CD4-positive, alpha-beta T cell treated with Interleukin-12 subunit alpha and Interleukin-12 subunit beta, for 1 hour (primary cell): ENCODE measurements at regions not wholly inside any gene's neighbourhood (a gene's known extent, or its start where the extent isn't known, plus 50 kb on each side); places are given as distances from the start of the nearest gene placed in this dataset.

ENCODE experiments used
- DNase-seq: peaks from one replicate; pipeline ENCODE4 v3.0.0-alpha.2; 2020

DNA sequence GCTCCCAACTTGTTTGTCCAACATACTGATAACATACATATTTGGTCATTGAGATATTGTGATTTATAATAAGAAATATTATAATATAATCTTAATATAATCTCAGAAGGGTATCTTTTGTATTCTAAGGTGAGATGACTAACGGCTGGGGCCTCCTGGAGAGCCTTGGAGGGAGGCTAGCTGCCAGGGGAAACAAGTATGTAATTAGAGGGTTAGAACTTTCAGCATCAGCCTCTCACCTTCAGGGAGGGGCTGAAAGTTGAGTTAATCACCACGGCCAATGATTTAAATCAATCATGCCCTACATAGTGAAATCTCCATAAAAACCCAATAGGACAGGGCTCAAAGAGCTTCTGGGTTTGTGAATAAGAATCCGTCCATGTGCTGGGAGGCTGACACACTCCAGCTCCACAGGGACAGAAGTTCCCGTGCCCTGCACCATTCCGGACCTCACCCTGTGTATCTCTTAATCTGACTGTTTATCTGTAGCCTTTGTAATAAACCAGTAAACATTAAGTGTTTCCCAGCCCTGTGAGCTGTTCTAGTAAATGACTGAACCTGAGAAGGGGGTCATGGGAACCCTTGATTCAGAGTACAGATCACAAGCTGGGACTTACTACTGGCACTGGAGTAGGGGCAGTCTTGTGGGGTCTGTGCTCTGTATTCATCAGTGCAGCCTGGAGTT lies 86.3 kb upstream of the STEAP1B start:
- no peak for DNase-seq

DNA sequence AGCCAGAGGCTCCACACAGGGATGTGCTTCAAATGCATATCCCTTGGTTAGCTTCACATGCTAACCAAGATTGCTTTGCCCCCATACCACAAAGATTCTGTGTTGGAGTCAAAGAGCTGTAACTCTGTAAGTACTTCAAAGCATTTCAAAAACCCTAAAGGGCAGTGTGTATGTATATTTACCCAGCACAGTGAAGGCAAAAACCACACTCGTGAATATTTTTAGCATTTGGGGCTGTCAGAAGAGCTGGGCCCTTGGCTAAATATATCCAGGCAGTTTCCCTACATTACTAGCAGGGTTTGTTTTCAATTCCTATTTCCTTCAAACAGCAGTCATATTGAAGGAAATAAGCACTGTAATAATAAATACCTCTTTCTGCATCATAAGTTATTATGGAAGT lies 84.2 kb upstream of the STEAP1B start:
- DNase-seq: no peak

GRCh38 chr7:22582863-22583622 lies 83.1 kb upstream of the STEAP1B start:
- DNase-seq: no peak

DNA sequence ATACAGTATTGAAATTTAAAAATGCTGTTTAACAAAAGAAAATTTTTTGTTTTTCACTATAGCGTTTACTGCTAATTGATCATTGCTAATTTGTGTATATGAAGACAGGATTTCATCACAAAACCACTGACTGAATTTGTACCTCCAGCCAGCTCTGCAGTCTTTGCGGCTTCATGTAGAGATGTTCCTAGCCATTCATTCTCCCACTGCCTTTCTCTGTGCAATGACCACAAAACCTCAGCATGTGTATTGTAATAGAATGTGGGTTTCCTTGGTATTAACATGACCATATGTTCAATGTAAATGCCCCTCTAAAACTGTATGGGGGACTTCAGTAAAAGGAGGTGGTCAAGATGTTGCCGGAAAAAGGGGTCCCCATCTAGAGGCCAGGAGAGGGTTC lies 81.1 kb upstream of the STEAP1B start:
- no peak for DNase-seq

- no peak for DNase-seq
Observed at GRCh38 chr7:22579961-22580360, 80.0 kb upstream of the STEAP1B start.

DNA sequence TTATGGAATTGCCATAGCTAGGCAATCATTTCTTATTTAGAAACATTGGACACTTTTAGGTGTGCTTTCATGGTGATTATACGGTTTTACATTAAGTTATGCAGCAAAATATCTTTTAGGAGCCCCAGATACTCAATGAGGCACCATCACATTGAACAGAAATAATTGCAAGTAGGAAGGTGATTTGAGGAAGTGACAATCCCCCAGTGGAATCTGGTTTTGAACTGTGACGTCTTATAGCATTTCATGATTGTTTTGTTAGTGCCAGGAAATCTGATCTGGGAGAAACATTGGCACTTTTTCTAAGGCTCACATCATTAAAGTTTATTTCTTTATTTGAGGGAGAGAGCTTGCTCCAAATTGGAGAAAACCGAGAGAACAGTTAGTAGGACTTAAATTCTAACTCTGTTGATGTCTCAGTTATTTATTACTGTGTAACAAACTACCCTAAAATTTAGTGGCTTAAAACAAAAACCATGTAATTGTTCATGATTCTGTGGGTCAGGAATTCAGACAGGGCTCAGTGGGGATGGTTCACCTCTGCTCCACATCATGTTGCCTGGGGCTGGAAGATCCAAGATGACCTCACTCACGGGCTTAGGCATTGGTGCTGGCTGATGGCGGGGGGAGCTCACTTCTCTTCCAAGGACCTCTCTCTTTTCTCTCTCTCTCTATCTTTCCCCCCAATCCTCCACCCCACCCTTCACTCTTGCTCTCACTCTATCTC lies 78.2 kb upstream of the STEAP1B start:
- no peak for DNase-seq

DNA sequence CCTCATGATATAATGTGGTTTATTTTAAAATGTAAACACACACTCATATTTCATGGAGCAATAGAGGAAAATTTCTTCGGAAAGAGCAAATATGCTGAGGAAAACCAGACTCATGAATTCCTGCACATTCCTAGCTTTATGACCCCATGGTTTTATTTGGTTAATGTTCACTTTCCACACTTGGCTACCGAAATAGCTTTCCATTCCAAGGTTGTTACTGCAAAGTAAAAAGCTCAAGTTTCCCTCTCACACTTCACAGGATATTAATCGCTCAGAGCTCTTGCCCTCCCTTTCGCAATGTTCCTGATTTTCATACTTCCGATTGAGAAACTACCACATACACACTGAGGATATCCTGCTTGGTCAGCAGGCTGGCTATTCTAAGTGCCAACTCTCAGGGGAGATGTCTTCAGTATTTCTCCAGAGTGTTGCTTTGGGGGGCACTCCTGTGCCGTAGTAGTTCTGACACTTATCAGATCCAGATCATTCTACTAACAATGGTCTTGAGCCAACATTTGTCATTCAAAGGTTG lies 77.5 kb upstream of the STEAP1B start:
- DNase-seq: no peak

GRCh38 chr7:22576612-22577469 lies 76.9 kb upstream of the STEAP1B start:
- DNase-seq: no peak

DNA sequence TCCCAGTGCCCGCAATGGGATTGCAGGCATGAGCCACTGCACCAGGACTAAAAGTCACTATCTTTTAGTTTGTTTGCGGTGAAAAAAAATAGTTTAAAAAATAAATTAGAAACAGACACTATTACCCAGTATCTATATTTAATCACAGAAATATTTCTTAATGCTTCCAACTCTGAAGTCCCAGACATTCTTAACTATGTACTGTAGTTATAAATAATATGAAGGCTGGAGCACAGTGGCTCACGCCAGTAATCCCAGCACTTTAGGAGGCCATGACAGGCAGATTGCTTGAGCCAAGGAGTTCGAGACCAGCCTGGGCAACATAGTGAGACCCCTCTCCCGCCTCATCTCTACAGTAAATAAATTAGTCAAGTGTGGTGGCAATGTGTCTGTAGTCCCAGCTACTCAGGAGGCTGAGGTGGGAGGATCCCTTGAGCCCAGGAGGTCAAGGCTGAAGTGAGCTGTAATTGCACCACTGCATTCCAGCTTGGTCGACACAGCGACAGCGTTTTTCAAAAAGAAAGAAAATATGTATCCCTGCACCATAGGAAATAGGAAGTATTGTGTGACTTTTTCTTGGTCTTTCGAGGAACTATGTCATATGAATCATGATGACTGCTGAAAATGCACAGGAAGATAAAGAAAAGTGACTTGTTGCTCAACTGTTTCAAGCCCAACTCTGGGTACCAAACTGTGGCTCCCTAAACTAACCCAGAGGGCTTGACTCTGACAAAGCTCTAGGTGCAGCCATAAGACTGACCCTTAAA lies 74.9 kb upstream of the STEAP1B start:
- no peak for DNase-seq

DNA sequence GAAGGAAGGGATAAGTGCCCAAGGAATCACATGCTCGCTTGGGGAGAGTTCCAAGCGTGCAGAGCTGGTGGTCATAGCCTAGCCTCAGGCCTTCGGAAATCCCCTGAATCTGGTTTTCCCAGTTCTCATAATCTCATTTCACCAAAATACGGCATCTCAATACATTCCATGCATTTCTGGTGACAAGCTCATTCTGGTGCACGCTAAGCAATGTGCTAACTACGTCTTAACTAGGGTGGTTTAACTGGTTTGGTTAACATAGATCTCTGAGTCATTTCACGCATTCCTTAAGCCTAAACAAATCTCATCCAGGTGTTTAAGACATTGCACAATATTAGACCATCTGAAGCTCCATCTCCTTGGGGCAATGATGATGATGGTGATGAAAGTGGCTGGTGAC lies 72.9 kb upstream of the STEAP1B start:
- DNase-seq: no peak

DNA sequence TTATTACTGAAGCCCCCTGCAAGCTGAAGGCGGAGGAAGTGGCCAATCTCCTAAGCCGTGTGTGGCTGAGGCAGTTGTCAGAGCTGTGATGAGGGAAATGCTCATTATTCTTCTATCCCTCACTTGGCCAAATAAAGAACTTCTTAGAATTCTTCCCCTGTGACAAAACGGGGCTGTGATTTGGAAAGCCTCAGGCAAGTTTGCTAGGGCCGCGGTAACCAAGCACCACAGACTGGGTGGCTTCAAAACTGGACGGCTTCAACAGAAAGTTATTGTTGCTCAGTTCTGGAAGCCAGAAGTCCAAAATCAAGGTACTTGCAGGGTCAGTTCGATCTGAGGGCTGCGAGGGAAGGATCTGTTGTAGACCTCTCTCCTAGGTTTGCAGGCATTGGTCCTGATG lies 72.3 kb upstream of the STEAP1B start:
- DNase-seq: no peak

- no peak for DNase-seq
Observed at GRCh38 chr7:22571766-22572165, 71.8 kb upstream of the STEAP1B start.

DNA sequence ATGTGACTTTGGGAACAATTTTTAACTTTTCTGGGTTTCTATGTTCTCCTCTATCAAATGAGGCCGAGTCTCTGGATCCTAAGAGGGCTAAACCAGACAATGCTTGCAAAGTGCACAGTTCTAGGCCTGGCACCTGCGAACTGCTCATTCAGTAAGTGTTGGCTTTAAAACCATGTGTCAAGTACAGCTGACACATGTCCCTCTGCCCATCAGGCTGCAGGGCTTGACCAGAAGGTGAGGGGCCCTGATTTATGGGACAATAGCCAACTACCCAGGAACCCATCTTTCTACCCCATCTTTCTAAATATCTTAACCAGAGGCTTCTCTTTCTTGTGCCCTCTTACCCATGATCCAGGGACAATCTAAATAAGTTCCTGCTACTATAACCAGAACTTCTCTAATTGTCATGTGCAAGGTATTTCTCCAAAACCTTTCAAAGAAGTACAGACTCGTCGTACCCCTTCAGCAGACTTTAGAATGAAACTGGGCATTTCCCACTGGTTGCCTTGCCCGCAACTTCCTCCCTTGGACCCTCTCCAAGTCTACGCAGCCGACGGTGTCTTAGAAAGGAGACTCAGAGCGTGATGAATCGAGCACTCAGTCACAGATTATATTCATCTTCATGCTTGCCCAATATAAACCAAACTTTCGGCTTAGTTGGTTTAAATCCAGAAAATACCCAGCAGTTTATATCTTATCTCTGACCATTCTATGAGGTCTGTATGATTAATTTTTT lies 69.8 kb upstream of the STEAP1B start:
- DNase-seq: peak; percentile 12

DNA sequence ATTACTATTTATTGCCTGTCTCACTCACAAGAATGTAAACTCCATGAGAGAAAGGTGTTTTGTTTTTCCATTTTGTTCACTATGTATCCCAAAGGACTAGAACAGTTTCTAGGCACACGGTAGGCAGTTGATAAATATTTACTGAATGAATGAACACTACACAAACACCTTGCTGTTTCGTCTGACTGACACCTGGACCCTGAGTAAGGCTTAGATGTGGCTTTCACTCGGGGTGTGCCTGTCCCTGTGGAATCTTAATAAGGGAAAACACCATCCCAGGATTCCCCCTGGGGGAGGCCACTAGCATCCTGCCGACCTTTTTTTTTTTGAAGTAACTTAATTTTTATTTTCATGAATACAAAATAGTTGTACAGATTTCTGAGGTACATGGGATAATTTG lies 66.6 kb upstream of the STEAP1B start:
- no peak for DNase-seq

GRCh38 chr7:22566176-22566575 lies 66.2 kb upstream of the STEAP1B start:
- no peak for DNase-seq

DNA sequence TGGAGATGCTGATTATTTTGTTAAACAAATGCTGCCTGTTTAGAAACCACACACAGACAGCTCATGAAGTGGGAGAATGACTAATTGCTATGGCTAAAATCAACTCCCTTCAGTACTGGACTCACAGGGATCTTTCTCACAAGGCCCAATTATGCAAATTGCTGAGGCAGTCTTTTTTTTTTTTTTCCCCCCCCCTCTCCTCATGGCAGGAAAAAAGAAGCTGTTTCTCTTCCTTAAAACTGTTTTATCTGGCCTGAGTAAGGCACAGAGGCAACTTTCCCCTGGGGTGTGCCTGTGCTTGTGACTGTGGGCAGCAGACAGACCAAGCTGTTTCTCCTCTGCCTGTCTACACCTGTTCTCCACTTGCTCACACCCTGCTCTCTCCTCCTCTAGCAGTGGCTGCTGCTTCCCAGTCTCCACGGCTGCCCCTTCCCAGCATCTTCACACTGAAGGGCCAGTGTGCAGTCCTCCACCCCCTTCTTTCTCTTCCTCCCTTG lies 65.4 kb upstream of the STEAP1B start:
- DNase-seq: no peak

DNA sequence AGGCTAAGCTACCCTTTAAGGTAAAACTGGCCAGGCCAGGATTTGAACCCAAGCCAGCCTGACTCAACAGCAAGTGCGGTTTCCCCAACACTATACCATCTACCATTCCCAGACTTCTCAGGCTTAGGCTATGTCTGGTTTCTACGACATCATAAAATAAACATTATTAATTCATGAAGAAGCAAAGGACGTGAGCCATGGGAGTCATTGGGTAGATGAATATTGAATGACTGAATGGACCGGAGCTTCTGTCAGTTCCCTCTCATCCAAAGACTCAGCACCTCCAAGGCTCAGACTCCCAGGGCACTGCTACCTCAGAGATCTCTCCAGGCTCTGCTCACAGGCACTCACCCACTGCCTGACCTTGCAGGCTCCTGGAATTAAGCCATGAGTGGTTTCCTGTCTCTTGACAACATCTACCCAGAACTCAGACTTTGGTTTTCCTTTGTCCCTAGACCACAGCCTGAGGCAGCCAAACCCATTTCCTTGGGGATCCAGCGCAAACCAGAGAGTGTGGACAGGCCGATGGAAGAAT lies 64.6 kb upstream of the STEAP1B start:
- no peak for DNase-seq

GRCh38 chr7:22563621-22564241 lies 63.7 kb upstream of the STEAP1B start:
- DNase-seq: no peak

DNA sequence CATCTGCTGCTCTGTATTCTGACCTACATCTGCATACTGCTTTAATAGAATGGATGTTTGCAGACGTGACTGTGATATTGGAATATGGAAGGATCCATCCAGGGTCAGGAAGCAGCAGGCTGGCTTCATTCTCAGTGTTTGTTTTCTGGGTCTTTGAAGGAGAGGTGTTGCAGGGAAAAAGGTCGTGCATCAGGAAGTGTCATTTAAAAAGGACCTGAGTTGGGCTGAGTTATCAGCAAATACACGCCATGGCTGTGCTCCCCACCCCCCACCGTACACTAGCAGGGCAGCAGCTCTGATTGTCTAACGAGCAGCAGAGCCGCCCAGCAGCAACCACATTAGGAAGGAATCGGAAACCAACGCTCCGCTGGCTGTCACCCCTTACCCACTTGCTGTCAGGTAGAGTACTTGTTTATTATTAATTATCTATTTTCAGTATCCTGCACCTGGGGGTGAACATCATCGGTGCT lies 63.1 kb upstream of the STEAP1B start:
- DNase-seq: no peak
